HG03280 (cell line): ENCODE measurements at regions not wholly inside any gene's neighbourhood (a gene's known extent, or its start where the extent isn't known, plus 50 kb on each side); places are given as distances from the start of the nearest gene placed in this dataset.
"Not testable (repeated sequence)": the region's sequence is repeated elsewhere in the genome, so short reads cannot be mapped to it uniquely, and the experiment has no call there.

ENCODE experiments used
- ATAC-seq: cut with Tn5 transposase; IDR thresholded peaks from one replicate; pipeline ENCODE4 v1.9.1; 2021; ENCODE audit warnings: mild to moderate bottlenecking, moderate library complexity; ENCODE audit not compliant: unreplicated experiment

GRCh38 chr4:187695531-187695930 is 300.0 kb upstream of the ZFP42 start:
- not testable (repeated sequence) for ATAC-seq

- ATAC-seq, result no peak
Observed at GRCh38 chr4:187711586-187711985, 284.0 kb upstream of the ZFP42 start.

DNA sequence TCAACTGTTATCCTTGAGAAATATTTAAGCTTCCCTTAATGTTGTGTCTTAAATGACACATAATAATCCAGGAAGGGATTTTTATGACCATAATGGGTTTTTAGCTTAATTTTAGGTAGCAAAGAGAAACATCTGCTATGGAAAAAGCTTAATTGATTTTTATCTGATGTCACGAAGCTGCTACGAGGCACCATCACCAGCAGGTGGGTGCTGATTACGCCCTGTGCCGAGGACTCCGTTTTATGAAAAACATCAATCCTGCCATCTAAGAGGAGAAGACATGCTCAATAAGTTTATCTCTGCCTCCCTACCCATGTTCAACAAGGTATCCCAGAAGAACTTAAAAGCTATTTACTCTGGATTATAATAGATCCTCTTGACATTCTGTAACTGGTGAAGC is 280.6 kb upstream of the ZFP42 start:
- ATAC-seq, result no peak

- no peak for ATAC-seq
Observed at GRCh38 chr4:187715466-187715865, 280.1 kb upstream of the ZFP42 start.

GRCh38 chr4:187724456-187724855 is 271.1 kb upstream of the ZFP42 start:
- ATAC-seq, result no peak

DNA sequence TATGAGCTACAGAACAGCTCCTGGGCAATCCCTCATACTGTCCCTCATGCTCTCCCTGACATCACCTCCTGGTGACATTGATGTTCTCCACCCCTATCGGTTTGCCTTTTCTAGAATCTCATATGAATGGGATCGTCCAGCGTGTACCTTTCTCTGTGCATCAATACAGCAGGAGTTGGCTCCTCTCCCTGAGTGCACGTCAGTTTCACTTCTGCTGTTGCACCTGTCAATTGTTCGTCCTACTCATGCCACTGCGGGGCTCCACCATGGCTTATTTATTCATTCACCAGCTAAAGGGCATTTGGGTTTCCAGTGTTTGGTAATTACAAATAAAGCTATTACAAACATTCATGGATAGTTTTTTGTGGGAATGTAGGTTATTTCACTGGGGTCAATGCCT is 269.1 kb upstream of the ZFP42 start:
- no peak for ATAC-seq

GRCh38 chr4:187732524-187732923 is 263.0 kb upstream of the ZFP42 start:
- ATAC-seq, result no peak

GRCh38 chr4:187739771-187740170 is 255.8 kb upstream of the ZFP42 start:
- no peak for ATAC-seq

GRCh38 chr4:187744911-187745310 is 250.7 kb upstream of the ZFP42 start:
- ATAC-seq, result no peak

DNA sequence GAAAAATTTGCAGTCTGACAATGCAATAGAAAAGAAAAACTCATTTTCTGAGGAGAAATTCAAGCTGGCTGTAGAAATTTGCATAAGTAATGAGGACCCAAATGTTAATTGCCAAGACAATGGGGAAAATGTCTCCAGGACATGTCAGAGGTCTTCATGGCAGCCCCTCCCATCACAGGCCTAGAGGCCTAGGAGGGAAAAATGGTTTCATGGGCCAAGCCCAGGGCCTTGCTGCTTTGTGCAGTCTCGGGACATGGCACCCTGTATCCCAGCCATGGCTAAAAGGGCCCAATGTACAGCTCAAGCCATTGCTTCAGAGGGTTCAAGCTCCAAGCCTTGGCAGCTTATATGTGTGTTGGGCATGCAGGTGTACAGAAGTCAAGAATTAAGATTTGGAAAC is 244.9 kb upstream of the ZFP42 start:
- ATAC-seq, result not testable (repeated sequence)

- ATAC-seq, result no peak
Observed at GRCh38 chr4:187767158-187767557, 228.4 kb upstream of the ZFP42 start.

GRCh38 chr4:187767687-187768086 is 227.9 kb upstream of the ZFP42 start:
- no peak for ATAC-seq

- ATAC-seq, result no peak
Observed at GRCh38 chr4:187770345-187770744, 225.2 kb upstream of the ZFP42 start.

GRCh38 chr4:187777954-187778353 is 217.6 kb upstream of the ZFP42 start:
- no peak for ATAC-seq

DNA sequence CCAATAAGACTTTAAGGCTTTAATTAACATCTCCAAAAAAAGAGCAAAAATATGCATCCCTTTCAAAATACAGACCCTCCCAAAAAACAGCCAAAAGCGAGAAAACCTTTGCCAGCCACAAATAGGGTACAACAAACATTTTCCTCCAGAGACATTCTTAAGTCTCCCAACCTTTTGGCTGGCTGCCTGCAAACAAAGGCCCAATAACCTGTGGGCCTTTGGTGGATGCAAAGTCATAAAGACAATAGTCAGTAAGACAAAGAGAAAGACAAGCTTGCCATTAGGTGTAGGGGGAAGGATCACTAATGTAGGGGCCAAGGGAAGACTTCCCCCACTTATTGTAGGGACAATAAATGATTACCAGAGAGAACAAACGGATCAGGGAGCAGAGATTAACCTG is 215.5 kb upstream of the ZFP42 start:
- no peak for ATAC-seq

GRCh38 chr4:187782286-187782824 is 213.2 kb upstream of the ZFP42 start:
- ATAC-seq, result no peak

DNA sequence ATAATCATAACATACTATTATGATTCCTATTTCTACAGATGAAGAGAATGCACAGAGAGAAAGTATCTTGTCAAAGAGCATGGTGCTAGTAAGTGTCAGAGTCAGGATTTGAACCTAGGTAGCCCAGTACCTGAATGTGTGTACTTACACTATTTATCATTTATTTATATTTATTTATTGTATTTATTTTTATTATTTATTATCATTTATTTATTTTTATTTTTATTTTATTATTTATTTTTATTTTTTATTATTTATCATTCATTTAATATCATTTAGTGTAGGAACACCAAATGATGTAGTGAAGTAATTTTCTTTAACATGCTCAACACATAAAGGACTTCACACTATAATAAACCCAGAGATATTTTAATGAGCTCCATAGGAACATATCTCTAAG is 209.4 kb upstream of the ZFP42 start:
- no peak for ATAC-seq

- ATAC-seq, result no peak
Observed at GRCh38 chr4:187789078-187789477, 206.5 kb upstream of the ZFP42 start.

DNA sequence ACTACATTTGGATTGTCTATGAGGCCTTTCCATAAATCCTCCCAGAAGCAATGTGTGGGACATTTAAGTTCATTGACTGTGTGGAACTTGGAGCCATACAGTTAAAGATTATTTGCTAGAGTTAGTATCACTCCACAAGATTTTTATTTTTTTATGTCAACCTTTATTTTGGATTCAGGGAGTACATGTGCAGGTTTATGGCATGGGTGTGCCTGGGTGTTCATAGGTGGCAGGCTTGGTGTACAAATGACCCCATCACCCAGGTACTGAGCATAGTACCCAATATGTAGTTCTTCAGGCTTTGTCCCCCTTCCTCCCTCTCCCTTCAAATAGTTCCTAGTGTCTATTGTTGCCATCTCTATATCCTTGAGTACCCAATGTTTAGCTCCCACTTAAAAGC is 199.8 kb upstream of the ZFP42 start:
- no peak for ATAC-seq

DNA sequence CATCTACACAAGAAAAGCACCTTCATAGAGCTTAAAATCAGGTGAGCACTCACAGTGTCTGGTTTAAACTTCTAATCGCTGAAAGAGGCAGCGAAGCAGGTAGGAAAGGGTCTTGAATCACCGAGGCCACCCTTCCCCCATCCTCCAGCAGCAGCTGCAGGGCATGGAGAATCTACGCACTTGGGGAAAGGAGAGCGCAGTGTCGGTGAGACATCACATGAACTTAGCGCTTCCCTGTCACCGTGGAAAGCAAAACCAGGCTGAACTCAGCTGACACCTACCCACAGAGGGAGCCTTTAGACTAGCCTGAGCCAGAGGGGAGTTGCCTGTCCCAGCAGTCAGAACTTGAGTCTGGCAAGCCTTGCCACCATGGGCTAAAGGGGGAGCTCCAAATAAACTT is 197.2 kb upstream of the ZFP42 start:
- ATAC-seq, result no peak

DNA sequence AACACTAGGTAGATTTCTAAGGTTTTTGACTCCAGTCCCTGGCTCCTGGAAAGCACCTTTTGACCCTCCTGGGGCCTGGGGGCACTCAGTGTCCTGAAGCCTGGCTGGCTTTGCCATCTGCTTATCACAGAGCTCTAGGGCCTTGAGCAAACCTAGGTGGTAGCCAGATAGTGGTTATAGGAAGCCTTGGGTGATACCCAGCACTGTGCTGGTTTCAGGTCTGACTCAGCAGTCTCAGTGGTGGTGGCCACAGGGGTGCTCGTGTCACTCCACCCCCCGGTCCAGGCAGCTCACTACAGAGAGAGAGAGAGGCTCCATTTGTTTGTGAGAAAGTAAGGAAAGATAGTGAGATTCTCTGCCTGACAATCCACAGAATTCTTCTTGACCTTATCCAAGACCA is 195.8 kb upstream of the ZFP42 start:
- ATAC-seq, result no peak

- ATAC-seq, result no peak
Observed at GRCh38 chr4:187811591-187811990, 184.0 kb upstream of the ZFP42 start.

GRCh38 chr4:187814737-187815465 is 180.7 kb upstream of the ZFP42 start:
- ATAC-seq, result no peak
